ENCODE measurements at regions not wholly inside any gene's neighbourhood (a gene's known extent, or its start where the extent isn't known, plus 50 kb on each side); places are given as distances from the start of the nearest gene placed in this dataset. TPM values are rescaled to one million over a fixed set of nuclear protein-coding genes. Genes with fewer than 3 reads are reported as not detected.

DNA sequence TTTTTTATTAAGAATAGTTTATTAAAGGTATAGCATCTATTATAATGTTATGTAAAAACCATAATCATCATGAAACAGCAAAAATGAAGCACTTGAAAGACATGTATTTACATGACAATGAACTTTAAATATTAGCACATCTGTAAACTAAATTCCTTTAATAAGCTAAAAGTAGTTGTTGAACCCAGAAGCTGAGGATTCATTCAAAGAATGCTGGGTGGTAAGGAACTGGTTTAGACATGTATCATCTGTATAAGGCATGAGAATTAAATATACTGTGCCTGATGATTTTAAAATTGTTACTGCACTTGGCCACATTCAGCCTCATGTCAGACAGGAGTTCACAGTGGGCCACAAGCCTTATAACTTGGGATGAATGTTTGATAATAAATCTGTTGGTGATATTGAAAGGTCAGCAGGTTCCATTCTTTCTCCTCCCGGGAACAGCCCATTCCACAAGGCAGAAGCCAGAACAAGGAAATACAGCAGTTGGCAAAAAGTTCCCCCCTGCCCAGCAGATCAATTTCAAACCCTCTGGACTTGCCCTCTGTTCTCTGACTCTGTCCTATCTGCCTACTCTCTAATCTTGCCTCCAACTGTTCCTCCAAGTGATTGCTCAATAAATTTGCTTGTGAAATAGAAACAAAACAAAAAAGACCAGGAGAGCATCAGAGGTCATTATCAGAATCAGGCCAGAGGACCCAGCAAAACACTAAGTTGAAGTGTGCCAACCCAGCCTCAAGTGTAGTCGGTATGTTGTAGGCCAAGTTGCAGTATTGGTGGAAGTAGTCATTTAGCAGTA is 49.8 kb upstream of the TEX264 start:
- peak overlapping the region; percentile 48 for H3K27ac ChIP-seq
- H3K9me3 ChIP-seq, result no peaks in the 10 kb centered on the region
- H3K27me3 ChIP-seq, result no peaks in the 10 kb centered on the region
- no peaks in the 10 kb centered on the region for H3K4me1 ChIP-seq
- intact Hi-C loops (cut with DNase I; ENCODE audit: low total_unique reads), result no loop called here
- TF ChIP-seq POLR2A (IDR thresholded peaks at IDR 0.05), result no peak
- TF ChIP-seq, protein P1, sequence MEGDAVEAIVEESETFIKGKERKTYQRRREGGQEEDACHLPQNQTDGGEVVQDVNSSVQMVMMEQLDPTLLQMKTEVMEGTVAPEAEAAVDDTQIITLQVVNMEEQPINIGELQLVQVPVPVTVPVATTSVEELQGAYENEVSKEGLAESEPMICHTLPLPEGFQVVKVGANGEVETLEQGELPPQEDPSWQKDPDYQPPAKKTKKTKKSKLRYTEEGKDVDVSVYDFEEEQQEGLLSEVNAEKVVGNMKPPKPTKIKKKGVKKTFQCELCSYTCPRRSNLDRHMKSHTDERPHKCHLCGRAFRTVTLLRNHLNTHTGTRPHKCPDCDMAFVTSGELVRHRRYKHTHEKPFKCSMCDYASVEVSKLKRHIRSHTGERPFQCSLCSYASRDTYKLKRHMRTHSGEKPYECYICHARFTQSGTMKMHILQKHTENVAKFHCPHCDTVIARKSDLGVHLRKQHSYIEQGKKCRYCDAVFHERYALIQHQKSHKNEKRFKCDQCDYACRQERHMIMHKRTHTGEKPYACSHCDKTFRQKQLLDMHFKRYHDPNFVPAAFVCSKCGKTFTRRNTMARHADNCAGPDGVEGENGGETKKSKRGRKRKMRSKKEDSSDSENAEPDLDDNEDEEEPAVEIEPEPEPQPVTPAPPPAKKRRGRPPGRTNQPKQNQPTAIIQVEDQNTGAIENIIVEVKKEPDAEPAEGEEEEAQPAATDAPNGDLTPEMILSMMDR (IDR thresholded peaks at IDR 0.05), result no peak
- H3K4me3 ChIP-seq, result no peak overlapping the region
- no peak for DNase-seq
- H3K36me3 ChIP-seq, result no peaks in the 10 kb centered on the region

Small RNA genes lying in the stretch of these regions (small RNA-seq; reads per million reads assigned to genes)
- gene RNU6ATAC29P, result not detected
